Fibroblast of gingiva (primary cell): ENCODE measurements at regions not wholly inside any gene's neighbourhood (a gene's known extent, or its start where the extent isn't known, plus 50 kb on each side); places are given as distances from the start of the nearest gene placed in this dataset.
A peak's percentile ranks its signal among the peaks of the same experiment; 100 is the strongest.
"Not testable (repeated sequence)": the region's sequence is repeated elsewhere in the genome, so short reads cannot be mapped to it uniquely, and the experiment has no call there.

Experiments
- DNase-seq: peaks from one replicate; pipeline ENCODE4 v3.0.0-alpha.2; 2011; ENCODE audit warnings: low read depth

GRCh38 chr20:51305316-51306052, 237.0 kb downstream of the NFATC2 start:
- no peak for DNase-seq

DNA sequence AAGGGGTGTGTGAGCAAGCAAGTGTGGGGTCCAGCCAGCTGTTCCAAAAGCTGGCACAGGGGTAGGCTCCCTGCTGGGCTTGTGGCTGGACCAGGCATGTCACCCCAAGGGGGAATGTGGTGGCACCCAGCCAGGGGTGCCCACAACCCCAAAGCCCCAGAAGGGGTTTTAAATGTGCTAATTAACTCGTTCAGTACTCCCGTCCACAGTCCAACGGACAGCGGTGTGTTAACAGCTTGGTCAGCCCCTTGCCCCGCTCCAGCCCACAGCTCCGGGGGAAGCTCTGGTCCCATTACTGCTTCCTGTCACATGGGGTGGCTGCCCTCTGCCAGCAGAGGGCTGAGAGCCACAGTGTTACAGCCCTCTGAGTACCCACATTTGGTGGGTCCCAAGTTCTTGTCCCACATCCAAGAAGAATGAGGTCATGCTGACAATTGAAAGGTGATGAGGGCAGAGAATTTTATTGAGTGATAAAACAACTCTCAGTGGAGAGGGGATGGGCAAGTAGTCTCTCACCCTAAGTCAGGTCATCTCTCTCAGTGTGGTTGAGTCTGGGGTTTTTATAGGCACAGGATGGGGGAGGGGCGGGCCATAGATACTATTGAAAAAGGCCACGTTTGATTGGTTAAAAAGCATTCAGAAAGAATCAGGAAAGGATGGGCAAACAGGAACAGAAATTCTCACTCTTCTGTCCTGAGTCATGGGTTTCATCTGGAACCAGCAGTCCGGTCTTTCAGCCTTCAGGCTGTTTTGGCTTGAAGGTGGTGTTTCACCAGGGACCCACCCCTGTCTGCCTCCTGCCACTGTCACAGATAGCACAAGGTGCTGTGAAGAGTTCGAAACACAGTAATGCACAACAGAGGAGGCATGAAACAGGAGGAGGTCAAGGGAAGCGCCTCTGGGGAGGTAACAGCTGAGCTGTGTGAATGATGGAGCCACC, 238.5 kb downstream of the NFATC2 start:
- DNase-seq, result no peak

DNA sequence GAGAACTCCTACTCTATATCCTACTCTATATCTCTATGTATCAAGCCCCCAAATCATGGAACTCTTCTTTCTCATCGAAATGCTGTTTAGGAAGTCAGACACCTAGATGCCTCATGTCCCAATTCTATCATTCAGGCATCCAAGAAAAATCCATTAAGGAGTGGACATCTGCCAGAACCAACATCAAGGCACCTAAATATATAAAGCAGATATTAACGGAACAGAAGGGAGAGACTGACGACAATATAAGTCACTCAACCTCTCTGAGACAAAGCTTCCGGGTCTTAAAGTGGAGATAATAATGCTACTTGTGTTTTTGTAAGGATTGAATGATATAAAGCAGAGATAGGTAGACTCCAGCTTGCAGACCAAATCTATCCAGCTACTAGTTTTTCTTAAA, 241.5 kb downstream of the NFATC2 start:
- DNase-seq, result no peak

- DNase-seq, result no peak
These were observed 242.4 kb downstream of the NFATC2 start for GRCh38 chr20:51300104-51300503.

GRCh38 chr20:51299413-51299812, 243.1 kb downstream of the NFATC2 start:
- DNase-seq, result no peak

- no peak for DNase-seq
These were observed 244.3 kb downstream of the NFATC2 start for GRCh38 chr20:51298141-51298749.

GRCh38 chr20:51287628-51288413, 254.7 kb downstream of the NFATC2 start:
- DNase-seq, result no peak

DNA sequence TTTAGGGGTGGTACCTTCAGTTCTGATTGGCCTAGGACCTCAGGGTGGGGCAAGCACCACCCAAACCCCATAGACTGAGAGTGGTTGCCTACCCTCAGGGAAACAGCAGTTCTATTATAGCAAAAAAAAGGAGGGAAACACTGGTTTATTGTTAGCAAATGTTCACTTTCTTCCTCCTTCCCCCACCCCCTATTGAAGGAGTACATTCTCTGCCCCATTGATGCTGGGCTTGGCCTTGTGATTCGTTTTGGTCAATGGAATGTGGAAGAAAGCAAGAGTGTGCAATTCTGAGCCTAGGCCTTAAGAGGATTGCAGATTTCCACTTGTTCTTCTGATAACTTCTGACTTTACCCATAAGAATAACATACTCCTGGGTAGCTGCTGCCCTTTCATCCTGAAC, 255.8 kb downstream of the NFATC2 start:
- no peak for DNase-seq

DNA sequence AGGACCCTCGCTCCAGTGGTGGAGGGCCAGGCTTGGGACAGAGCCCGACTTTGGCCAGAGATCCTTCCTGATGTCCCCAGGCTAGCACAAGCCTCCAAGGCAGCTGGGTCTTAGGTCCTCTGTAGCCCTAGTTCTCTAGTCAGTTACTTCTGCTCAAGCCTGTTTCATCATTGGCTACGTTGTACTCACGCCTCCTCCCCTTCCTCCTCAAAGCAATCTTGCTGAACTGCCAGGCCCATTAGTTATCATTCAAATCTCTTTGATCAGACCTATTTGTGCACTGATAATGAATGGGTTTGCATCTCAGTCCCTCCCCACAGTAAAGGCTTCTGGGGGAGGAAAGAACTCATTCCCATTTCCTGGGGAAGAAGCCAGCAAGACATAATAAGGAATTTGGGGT, 256.8 kb downstream of the NFATC2 start:
- no peak for DNase-seq

DNA sequence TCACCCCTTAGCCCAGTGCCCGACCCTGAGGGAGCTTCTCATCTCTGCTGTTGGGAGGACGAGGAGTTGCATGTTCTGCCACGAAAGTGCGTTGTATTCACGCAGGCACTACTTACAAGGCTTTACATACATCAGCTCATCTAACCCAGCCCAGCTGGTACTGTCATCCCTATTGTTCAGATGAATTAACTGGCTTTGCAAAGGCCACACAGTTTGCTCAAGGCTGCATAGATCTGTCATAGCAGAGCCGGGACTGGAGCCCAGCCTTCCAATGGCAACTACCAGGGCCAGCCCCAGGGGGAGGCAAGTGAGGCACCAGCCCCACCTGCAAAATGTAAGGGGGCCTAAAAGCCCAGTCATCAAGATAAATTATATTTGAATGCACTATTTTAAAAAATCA, 257.6 kb downstream of the NFATC2 start:
- DNase-seq, result no peak

DNA sequence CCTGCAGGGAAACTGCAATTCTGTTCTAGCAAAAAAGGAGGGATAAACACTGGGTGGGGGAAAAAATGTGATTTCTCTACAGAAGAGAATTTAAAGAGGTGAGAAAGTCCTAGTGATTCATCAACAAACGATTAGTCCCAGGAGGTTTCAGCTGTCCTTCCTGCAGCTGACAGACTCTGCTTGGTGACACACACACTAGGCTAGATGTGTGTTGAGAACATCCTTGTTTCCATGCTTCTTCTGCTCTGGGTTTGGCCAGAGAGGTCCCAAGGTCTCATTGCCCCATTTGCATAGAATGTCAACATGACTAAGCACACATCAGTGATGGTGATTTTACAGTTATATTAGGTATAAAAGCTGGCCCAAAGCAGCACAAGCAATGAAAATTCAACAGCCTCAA, 258.3 kb downstream of the NFATC2 start:
- DNase-seq, result no peak

- DNase-seq, result no peak
These were observed 258.6 kb upstream of the KCNG1 start for GRCh38 chr20:51281521-51281920.

- DNase-seq, result no peak
These were observed 257.1 kb upstream of the KCNG1 start for GRCh38 chr20:51280047-51280446.

DNA sequence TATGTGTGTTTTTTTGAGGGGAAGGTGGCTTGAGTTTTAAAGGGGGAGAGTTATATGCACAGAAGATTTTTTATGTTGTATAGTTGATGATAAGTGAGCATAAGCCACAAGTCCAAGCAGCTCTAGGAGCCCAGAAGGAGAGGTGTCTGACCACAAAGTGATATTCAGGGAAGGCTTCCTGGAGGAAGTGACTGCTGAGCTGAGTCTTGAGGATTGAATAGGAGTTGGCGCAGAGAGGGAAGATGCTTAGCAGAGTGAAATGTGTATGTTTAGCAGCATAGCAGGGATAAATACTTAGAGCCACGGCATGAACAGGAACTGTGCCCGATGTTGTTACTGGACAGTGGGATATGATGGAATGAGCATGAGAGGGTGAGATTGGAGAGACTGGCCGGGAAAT, 255.1 kb upstream of the KCNG1 start:
- DNase-seq, result no peak

DNA sequence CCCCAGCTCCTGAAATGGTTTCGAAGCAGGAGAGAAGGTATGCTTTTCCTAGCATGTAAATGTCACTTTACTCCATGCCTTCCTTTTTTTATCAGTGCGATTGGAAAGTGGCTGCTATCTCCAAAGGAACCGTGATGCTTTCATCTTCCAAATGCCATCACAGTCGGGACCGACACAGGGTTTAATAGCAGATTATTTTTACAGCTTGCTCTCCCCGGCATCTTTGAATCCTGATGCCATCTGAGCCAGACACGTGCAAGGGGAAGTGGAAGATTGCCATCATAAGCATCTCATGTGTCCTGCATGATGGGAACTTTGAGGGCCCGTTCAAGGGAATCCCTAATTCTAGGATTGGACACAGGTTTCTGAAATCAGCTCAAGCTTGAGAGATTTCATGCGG, 253.4 kb upstream of the KCNG1 start:
- DNase-seq, result no peak

GRCh38 chr20:51275826-51276225, 252.9 kb upstream of the KCNG1 start:
- DNase-seq, result peak; percentile 17

DNA sequence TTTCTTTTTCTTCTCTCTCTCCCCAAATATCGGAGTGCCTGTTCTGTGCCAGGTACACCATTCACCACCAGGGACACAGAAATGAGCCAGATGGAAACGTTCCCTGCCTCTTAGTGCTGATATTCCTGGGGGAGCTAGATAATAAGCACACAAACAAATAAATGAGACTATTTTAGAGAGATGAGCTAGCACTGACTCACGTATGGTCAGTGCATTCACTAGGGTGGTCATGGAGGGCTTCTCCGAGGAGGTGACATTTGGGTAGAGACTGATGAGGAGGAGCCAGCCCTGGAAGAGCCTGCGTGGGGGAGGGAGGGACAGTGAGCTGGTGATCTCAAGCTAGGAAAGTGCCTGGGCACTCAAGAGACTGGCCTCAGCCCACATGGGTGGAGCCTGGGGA, 252.3 kb upstream of the KCNG1 start:
- no peak for DNase-seq

- DNase-seq, result no peak
These were observed 249.5 kb upstream of the KCNG1 start for GRCh38 chr20:51272401-51272800.

DNA sequence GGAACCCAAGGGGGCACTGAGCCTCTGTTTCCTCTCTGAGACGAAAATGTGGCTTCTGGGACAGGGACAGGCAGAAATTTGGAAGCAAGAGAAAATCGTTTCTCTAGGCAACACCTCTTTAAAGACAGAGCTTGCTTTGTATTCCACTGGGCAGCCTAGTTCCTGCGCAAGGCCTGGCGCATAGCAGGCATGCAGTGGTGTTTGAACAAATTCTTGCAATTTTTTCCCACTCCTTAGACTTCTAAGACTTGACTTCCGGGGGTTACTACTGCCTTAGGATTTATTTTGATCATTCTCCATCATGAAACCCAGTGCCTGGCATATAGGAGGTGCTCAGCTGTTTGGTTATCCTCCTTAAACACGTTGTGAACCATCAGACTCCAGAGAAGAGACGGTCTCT, 249.0 kb upstream of the KCNG1 start:
- DNase-seq, result no peak

- DNase-seq, result not testable (repeated sequence)
These were observed 248.4 kb upstream of the KCNG1 start for GRCh38 chr20:51271289-51271688.

DNA sequence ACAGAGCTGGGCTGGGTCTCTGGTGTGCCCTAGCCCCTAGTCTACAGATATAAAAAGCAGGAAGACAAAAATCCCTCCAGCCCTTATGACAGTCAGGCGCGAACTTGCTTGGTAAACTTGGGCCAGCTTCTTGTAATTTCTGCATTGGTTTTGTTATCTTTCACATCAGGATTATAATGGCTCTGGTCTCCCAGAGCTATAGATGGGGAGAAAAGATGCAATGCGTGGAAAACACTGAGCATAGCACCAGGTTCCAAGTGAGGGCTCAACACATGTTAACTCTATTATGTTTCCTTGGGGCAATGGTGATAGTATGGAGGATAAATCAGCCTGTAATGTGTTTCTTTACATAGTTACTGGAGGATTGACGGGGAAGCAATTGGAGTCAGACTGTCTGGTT, 246.8 kb upstream of the KCNG1 start:
- DNase-seq, result no peak

DNA sequence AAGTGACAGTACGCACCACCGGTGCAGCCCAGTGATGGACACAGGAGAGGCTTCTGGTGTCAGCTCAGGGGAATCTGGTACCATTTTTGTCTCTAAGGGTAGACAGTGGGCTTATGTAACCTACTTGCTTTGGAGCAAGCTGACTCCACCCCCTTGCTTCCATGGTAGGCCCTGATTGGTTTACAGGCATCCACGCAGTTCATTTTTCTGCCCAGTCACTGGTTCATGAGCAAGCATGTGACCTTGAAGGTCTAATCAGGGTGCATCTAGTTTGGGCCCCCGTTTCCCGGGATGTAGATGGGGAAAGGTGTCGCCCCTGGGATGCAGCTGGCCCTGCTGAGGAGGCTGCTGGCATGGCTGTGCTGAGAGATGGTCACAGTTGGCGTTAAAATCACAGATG, 244.8 kb upstream of the KCNG1 start:
- no peak for DNase-seq
